Glomerular visceral epithelial cell (primary cell): ENCODE measurements at regions not wholly inside any gene's neighbourhood (a gene's known extent, or its start where the extent isn't known, plus 50 kb on each side); places are given as distances from the start of the nearest gene placed in this dataset.

Experiments used
- DNase-seq: peaks from one replicate; pipeline ENCODE4 v3.0.0-alpha.2; 2016; ENCODE audit errors: extremely low spot score

DNA sequence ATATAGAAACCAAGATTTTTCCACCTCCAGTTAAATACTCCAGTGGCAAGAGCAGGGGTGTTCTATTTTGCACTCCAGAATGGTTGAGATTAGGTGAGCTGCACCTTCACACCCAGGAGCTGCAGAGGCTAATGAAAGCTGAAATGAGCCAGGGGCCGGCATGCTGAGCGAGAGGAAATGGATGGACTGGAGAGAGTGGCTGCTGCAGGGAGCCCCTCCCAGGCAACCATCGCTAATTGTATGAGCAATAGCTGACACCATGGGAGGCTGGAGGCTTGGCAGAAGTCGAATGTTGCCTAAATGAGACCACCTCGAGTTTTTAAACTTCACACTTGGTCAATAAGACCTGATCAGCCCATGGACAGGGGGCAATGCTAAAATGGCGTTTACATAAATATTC, 301.8 kb upstream of the TMPO start:
- DNase-seq = no peak

DNA sequence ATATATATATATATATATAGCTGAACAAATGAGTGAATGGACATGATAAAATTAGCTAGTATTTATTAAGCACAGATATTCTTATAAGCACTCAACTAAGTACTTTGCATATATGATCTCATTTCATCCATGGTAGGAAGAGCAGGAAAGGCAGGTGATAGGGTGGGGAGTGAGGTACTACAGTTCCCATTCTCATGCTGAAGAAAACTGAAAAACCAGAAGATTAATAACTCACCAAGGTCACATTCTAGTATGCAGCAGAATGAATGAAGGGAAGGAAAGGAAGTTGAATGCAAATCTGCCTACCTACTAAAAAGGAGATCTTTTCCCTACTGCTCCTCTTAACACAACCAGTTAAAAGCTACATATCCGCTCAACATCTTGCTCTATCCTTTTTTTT, 298.1 kb upstream of the TMPO start:
- no peak for DNase-seq

DNA sequence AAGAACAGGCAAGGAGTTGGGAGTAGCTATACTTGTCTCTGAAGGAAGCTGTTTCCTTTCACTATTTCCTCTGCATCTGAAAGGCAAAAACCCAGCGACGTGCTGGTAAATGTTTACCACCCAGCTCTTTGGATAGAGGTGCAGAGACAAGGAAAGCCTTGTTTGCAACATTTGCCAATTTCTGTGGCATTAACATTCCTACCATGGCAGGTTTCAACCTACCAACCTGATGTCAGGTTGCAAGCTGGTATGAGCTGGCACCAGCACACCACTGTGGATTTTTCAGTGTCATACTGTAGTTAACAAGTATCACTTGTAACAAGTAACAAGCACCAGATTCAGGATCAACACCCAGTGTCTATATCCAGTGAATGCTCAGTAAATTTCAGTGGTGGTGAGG, 294.8 kb upstream of the TMPO start:
- DNase-seq = no peak

DNA sequence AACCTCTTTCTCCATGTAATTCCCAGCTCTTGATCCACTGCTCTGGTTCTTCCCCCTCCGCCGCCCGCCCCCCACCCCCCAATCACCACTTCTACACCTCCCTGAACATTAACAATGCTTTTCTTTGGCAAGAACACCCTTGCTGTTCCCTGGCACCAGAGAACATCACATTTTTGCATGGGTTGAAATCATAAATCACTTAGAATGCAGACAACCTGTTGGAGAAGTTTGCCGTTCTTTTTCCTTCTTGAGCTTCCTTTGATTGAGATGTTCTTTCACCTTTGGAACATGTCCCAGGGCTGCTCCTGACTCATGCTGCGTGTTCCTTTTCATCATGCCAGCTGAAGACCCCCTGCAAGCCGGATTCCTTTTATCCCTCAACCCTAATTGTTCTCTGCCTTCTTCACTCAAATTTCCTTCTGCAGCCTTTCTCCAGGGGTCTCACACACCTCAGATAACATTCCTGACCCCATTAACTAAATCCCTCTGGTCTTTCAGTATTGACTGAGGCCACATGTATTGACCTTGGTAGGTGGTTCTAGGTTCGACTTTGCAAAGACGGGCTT, 294.1 kb upstream of the TMPO start:
- DNase-seq = no peak

DNA sequence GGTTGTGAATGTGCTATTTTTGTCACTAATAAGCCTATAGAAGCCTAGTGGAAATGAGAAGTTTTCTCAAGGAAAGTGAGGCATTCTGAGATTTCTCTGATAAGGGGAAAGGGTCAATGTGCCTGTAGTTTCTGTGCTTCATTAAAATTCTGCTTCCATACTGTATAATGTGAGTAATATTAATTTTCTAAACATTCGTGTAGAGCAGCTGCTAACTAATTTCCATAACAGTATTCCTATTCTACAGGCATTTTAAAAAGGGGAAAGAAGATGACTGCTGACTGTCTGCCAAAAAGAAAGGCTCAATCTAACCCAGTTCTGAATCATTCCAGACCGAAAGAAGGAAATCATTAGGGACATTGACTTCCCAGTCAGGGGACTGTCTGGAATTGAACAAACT, 293.3 kb upstream of the TMPO start:
- DNase-seq = no peak

DNA sequence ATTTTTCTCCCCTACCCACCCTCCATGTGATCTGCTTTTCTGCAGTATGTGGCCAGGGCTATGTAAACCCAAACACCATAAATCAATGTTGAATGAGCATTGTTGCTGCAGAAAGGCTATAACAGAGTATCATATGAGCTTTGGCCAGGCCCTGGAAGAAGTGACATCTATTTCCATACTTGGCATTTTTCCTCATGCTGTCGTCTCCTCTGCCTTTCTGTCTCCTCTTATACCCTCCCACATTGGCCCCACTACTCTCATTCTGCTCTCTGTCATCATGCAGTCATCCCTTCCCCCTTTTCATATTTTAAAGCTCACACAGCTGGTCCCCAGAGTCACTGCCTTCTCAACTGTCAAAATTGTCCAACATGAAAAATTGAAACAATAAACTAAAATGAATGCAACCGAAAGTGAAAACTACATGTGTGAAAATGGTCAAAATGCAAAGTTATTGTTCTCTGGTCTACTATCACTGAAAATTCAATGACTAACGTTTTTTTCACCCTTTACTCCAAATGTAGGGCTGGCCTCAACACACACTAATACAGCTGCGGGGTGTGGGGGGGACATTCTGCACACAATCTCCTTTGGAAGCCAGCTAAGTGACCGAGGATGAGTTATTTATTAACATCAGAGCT, 290.7 kb upstream of the TMPO start:
- no peak for DNase-seq

DNA sequence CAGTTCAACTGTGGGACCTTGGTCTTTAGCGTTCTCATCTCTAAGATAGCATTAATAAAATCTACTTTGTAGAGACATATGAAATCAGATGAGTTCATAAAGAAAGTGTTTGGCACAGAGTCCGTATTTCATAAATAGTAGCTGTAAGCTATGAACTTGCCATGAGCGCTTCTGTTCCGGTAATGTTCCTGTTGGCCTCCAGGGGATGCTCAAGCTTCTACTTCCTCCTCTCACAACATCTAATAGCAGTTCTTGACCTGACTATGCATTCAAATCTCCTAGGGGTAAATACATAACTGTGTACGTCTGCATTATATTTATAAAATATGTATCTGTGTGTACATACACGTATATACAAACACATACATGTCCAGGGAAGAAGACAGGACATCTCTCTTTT, 288.2 kb upstream of the TMPO start:
- DNase-seq = no peak

DNA sequence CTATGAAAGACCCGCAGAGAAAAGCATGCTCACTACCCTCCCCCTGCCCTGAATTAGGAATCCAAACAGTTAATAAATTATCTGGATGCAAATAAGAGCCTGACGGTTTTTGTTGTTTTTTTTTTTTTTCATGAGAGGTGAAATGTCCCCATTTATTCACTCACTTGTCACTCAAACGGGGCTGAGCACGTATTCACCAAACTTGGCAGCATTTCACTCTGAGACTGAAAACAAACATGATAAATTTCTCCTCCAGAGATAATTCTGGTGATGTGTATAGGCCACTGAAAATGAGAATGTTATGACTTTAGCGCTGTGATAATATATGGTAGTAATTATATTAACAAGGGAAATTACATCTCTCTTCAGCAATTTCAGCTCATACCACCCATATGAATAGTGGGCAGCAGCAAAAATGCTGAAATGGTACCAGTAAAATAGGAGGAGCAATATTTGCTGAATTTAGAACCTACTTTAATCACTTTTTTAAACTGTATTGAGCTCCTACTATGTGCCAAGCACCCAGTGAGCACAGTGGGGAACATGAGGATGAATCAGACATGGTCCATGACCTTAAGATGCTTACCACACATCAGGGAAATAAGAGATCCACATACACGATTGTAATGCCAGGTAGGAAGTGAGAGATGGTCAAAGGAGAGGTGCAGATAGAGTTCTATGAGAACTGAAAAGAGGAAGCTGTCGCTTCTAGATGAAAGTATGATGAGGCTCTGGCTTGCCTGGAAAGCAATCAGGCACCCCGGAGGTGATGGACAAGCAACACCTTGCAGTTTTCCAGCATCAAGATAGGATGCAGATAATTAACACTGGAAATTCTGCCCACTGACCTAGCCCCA, 286.5 kb upstream of the TMPO start:
- no peak for DNase-seq

DNA sequence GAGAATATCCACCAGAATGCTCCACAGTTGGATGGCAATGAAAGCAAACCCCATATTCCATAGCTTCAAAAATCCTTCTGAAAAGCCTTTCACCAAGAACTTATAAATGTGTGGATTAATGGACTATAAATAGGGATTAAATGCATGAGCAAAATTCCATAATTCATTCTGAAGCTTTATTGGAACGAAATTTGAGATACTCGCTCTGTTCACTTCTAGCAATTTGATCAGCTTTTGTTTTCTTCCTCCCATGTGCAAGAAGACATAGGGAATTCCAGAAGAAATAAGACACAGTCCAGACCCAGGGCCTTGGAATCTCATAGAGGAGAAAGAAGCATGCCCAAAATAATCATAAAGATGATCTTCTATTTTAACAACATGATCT, 285.9 kb upstream of the TMPO start:
- DNase-seq = no peak

DNA sequence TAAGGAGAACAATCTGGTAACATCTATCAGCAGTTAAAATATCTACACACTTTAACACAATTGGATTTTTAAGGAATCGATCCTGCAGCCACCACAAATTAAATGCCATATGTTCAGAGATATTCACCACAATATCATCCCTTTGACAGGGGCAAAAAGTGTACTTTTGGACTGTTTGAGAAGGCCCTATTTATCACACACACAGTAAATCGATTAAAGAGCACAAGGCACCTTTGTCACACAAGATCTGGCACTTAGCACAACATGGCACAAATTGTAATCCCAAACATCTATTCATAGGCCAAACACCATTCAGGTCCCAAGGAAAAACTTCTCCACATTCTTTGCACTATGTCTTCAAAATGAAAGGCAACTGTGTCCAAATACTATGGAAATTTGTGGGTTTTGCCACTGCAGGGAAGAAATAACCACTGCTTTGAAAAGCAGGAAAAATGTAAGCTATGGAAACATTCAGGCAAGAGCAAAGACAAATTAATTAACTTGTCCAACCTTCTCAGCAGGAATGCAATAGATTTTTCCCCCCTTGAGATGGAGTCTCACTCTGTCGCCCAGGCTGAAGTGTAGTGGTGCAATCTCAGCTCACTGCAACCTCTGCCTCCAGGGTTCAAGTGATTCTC, 282.5 kb upstream of the TMPO start:
- no peak for DNase-seq

DNA sequence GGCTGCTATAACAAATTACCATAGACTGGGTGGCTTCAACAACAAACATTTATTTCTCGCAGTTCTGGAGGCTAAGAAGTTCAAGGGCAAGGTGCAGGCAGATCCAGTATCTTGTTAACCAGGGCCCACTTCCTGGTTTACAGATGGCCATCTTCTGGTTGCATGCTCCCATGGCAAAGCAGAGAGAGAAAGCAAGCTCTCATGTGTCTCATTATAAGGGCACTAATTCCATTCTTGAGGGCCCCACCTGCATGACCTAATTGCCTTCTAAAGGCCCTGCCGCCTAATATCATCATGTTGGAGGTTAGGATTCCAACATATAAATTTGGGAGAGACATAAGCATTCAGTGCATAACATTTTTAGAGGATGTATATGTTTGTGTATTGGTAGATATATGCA, 280.1 kb upstream of the TMPO start:
- DNase-seq = no peak

DNA sequence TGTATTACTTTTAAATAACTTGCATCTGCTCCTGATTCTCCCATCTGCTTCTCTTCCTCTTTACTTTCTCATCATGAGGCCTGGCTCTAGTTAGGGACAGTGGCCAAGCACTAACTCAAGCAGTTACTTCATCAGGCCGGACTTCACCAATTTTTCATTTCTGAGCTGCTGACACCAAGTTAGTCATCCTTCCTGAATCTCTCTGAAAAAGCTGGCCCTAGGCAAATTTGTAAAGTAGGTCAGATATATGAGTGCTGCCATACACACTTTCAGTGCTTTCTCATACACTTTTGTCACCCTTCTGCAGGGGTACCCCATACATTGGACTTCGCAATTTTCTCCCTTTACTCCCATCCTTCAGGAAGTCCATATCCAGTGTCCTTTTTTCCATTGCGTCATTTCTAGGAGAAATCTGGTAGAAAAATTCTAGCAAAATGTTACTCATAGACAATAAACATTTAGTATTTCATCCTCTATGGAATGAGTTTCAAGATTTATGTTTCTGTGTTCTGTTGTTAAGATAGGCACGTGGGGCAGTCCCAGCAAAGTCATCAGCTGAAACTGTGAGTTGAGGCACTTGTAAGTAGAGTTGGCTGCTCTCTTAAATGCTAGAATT, 276.8 kb upstream of the TMPO start:
- DNase-seq = no peak

DNA sequence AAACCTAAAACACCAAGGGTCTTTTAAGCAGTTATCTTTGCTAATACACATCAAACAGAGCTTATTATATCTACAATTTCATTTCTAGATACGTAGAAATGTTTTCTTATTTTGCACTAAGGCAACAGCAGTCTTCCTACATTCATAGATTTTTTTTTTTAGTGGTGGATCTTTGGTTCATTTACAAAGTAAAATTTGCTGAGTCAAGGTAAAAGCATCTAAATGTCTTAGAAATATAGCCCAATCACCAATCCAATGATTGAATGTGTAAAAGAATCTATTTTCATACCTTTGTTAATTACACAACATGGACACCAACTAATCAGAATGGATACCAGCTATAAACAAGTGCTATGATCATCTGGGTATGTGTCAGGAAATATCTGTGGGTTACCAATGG, 272.2 kb upstream of the TMPO start:
- no peak for DNase-seq

DNA sequence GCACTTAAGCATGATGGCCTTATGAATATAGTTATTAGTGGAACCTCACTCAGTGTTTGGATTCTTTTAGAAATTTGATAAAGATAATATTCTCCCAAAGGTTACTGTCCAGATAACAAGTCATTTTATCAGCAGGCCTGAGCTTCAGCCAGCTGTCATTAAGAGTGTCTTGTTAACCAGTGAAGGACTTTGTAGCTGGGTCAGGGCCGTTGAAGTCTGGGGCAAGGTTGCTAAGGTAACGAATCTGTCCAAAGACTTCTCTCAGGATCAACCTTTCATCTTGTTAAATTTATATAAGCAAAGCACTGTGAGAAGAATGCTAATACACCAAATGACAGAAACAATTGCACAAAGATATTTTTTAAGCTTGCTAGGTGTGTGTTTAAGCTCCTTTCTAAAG, 271.3 kb upstream of the TMPO start:
- no peak for DNase-seq

DNA sequence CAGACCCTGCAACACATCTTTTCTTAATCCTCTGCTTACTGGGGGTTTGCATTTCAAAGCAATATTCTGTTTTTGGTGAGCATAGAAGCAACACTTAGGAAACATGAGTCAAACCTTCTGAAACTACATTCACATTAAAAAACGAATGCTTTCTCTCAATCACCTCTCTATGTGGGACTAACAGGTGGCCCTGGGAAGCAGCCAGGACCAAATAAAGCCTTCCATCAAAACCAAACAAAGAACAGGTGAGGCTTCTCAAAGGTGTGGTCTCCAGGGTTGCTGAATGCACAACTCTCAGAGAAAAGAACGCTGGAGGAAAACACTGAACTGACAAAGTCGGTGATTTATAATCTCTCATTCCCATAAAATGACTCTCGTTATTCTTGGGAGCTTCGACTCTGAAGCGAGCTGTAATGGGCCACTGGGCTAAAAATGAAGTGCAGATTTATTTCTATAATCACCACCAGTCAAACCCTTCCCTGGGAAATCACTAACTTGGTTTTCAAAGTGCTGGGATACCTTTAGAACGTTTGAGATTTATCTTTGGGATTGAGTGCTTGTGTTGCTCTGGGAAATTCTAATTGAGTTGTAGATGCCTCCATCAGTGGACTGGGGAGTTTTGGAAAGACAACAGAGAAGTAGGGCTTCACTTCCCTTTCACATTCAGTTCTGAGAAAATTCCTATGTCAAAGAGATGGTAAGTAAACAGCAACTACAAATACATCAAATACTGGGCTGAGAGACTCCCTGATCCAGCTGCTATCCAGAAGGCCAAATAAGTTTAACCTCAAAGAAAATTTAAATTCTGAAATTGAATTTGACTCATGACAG, 262.0 kb upstream of the TMPO start:
- DNase-seq = no peak

DNA sequence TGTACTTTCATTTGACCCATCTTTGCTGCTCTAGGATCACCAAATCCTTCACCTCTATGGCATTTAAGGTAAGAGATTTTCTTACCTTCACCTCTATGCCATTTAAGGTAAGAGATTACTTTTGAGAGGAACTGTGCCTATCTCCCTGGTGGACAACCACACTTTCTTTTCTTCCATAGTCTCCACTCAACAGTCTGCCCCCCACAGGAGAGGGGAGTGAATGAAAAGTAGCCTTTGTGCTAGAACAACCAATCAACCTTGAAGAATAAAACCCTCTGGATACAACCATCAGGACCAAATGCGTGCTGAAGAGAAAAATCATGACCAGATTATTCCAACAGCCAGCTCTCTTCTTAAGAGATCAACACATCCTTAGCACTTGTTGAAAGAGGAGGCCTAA, 258.6 kb upstream of the TMPO start:
- DNase-seq = no peak

DNA sequence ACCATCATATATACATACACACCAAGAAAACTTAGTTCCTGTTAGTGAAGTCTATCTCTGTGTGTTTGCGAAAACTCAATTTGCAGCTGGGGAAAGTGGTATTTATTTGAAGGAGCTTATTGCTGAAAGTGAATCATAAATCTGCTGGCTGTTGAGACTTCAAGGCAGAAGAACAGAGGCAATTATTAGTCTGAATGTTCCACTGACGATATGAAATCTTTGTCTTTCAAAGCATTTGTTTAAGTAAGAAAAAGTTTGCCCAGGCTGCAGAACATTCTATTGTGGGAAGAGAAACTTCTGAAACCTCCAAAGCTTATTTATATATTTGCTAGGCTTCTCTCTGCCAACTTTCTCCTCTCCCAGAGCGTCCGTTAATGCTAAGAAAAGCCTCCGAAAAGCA, 255.7 kb upstream of the TMPO start:
- DNase-seq = no peak

DNA sequence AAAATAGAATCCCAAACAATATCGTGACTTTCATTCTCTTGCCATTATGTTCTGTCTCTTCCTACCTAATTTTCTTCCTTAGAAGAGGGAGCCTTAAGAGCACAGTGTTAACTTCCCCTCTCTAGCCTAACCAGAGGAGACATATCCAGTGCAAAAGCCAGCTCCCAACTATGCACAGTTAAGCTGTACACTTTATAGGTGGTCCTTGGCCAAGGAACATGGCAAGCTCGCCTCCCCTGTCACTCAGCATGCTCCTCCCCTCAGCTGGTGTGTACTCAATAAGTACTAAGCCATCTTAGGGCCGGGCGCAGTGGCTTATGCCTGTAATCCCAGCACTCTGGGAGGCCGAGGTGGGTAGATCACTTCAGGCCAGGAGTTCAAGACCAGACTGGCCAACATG, 255.1 kb upstream of the TMPO start:
- DNase-seq = no peak

DNA sequence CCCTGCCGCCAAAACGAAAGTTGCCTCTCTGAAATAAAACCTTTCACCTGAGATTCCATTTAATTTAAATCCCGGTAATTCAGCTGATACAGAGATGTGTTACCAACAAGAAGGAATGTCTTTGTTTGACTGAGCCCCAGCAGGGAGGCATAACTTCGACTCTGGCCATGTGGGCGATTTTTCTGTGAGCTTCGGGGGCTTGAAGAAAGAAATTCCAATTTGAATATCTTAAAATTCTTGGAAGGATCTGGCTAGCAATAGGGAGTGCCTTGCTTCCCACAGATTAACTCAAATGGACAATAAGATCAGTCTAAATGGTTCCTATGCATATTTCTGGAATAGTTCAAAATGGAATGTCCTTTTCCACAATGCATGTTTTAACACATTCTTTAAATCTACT, 252.5 kb upstream of the TMPO start:
- DNase-seq = no peak

DNA sequence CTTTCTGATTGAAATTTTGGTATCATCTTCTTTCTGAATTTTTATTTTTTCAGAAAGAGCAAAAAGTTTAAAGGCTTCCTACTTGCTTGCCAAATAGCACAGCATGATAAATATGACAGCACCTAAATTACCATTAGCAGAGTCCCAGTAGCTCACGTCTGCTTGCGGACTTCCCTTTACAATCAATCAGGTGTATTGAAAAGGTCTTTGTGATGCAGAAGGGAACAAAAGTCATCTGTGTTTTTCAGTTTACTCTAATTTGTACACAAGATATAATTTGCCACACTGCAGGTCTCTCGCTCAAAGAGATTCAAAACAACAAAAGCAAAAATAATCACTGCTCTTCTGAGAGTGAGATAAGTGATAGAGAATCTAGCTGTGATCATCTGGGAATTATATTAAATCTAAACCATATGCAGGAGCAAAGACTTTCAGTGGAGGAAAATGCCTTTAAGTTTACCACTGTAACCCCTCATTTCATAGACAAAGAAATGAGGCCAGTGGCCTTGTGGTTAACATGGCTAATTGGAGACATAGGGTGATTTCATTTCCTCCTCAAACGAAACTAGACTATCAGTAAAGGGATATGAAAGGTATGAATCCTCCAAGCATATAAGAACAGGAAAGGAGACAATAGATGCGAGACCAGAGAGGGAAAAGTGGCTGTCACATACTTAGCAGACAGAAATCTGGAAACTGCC, 240.8 kb upstream of the TMPO start:
- no peak for DNase-seq

DNA sequence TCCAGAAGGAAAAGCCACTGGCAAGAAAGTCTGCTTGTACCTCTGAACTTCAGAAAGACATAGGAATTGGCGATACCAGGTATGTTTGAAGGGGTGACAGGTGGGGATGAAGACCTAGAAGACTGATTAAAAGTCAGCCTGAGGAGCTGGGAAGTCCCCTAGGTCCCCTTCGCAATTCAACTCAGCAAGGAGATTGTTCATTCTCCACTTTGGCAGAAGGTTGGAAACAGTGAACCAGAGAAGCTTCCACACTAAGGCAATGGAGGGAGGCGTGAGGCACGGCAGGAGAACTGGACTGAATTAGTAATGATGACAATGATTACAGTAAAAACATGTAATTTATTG, 240.3 kb upstream of the TMPO start:
- no peak for DNase-seq
